GM18951 (cell line): ENCODE measurements at regions not wholly inside any gene's neighbourhood (a gene's known extent, or its start where the extent isn't known, plus 50 kb on each side); places are given as distances from the start of the nearest gene placed in this dataset.

ENCODE experiments used
- POLR2A ChIP-seq: IDR thresholded peaks from 4 replicates; pipeline ENCODE4 v1.6.1; 2011; ENCODE audit warnings: mild to moderate bottlenecking; ENCODE audit not compliant: insufficient read length, insufficient read depth; ENCODE audit errors: extremely low read depth
- in situ Hi-C: fragments of 300-500 bp; cut with MboI; formaldehyde crosslinking; loops from one replicate; pipeline ENCODE4 v1.12.0; 2022; ENCODE audit warnings: low sequenced_read_pairs, mixed read lengths, inconsistent platforms; ENCODE audit not compliant: unreplicated experiment

- no peak for TF ChIP-seq POLR2A
- in situ Hi-C loops: no loop called here
Observed at GRCh38 chr13:74678308-74678965, 544.2 kb upstream of the KLF12 start.

- in situ Hi-C loops: no loop called here
- TF ChIP-seq POLR2A: no peak
Observed at GRCh38 chr13:74675972-74676371, 541.8 kb upstream of the KLF12 start.

GRCh38 chr13:74675182-74675581 is 541.0 kb upstream of the KLF12 start:
- no peak for TF ChIP-seq POLR2A
- in situ Hi-C loops: no loop called here

- in situ Hi-C loops: no loop called here
- TF ChIP-seq POLR2A: no peak
Observed at GRCh38 chr13:74674720-74675119, 540.5 kb upstream of the KLF12 start.

- in situ Hi-C loops: no loop called here
Observed at GRCh38 chr13:74669149-74669548, 534.9 kb upstream of the KLF12 start.

GRCh38 chr13:74667656-74668203 is 533.5 kb upstream of the KLF12 start:
- in situ Hi-C loops: no loop called here
- no peak for TF ChIP-seq POLR2A

More at GRCh38 chr13:74669149-74669548, 534.9 kb upstream of the KLF12 start:
- no peak for TF ChIP-seq POLR2A

- in situ Hi-C loops: no loop called here
- no peak for TF ChIP-seq POLR2A
Observed at GRCh38 chr13:74662905-74663304, 528.7 kb upstream of the KLF12 start.

- no peak for TF ChIP-seq POLR2A
- in situ Hi-C loops: no loop called here
Observed at GRCh38 chr13:74661851-74662250, 527.6 kb upstream of the KLF12 start.

- no peak for TF ChIP-seq POLR2A
- in situ Hi-C loops: no loop called here
Observed at GRCh38 chr13:74657765-74658164, 523.6 kb upstream of the KLF12 start.

GRCh38 chr13:74651121-74651520 is 516.9 kb upstream of the KLF12 start:
- in situ Hi-C loops: no loop called here
- TF ChIP-seq POLR2A: no peak

- no peak for TF ChIP-seq POLR2A
- in situ Hi-C loops: no loop called here
Observed at GRCh38 chr13:74647991-74648390, 513.8 kb upstream of the KLF12 start.

- no peak for TF ChIP-seq POLR2A
- in situ Hi-C loops: no loop called here
Observed at GRCh38 chr13:74647211-74647610, 513.0 kb upstream of the KLF12 start.

- in situ Hi-C loops: no loop called here
- TF ChIP-seq POLR2A: no peak
Observed at GRCh38 chr13:74646091-74646490, 511.9 kb upstream of the KLF12 start.

GRCh38 chr13:74645586-74645985 is 511.4 kb upstream of the KLF12 start:
- no peak for TF ChIP-seq POLR2A
- in situ Hi-C loops: no loop called here

- TF ChIP-seq POLR2A: no peak
- in situ Hi-C loops: no loop called here
Observed at GRCh38 chr13:74644229-74644628, 510.0 kb upstream of the KLF12 start.

GRCh38 chr13:74641586-74641985 is 507.4 kb upstream of the KLF12 start:
- TF ChIP-seq POLR2A: no peak
- in situ Hi-C loops: no loop called here
